ENCODE measurements at regions not wholly inside any gene's neighbourhood (a gene's known extent, or its start where the extent isn't known, plus 50 kb on each side); places are given as distances from the start of the nearest gene placed in this dataset.

- intact Hi-C loops (cut with micrococcal nuclease), result no loop called here
- WGBS (ENCODE audit: insufficient coverage), result 54% methylated on average over 4 of the region's 4 CpGs
- peaks cover 0 to 3% of the 10 kb centered on the region in 2 donors for H3K9me3 Mint-ChIP-seq
- TF ChIP-seq CTCF (IDR thresholded peaks at IDR 0.05), result no peak
- ATAC-seq, result no peak
- H3K4me3 Mint-ChIP-seq, result no peak overlapping the region
- Histone ChIP-seq H3K27ac (ENCODE audit: low read length) (no peak overlapping the region), H3K4me3 (ENCODE audit: low read length) (no peak overlapping the region), H3K36me3 (ENCODE audit: control insufficient read depth, insufficient read depth, low read length) (no peaks in the 10 kb centered on the region), H3K27me3 (ENCODE audit: control insufficient read depth, insufficient read depth, low read length) (no peaks in the 10 kb centered on the region), H3K4me1 (ENCODE audit: control insufficient read depth, insufficient read depth, low read length) (no peaks in the 10 kb centered on the region), H3K9me3 (ENCODE audit: control insufficient read depth, insufficient read depth, low read length) (no peaks in the 10 kb centered on the region)
- H3K36me3 Mint-ChIP-seq, result no peaks in the 10 kb centered on the region
- no peaks in the 10 kb centered on the region for H3K4me1 Mint-ChIP-seq
- H3K27ac Mint-ChIP-seq, result no peak overlapping the region
- H3K27me3 Mint-ChIP-seq (ENCODE audit: low read depth in 2 of 2), result peaks cover 9 to 25% of the 10 kb centered on the region in 2 donors
- DNase-seq, result no peak
Measured at GRCh38 chr17:14672830-14673229, 371.9 kb downstream of the HS3ST3B1 start.

GRCh38 chr17:14670861-14671260 lies 370.0 kb downstream of the HS3ST3B1 start:
- DNase-seq (no peak), ATAC-seq (no peak)
- H3K4me3 ChIP-seq (ENCODE audit: low read length), result no peak overlapping the region
- no peak for TF ChIP-seq CTCF (IDR thresholded peaks at IDR 0.05)
- Mint-ChIP-seq H3K36me3 (no peaks in the 10 kb centered on the region), H3K4me1 (no peaks in the 10 kb centered on the region), H3K27ac (no peak overlapping the region), H3K4me3 (no peak overlapping the region), H3K9me3 (no peaks in the 10 kb centered on the region), H3K27me3 (ENCODE audit: low read depth in 2 of 2) (peaks cover 18 to 33% of the 10 kb centered on the region in 2 donors)
- H3K27me3 ChIP-seq (ENCODE audit: control insufficient read depth, insufficient read depth, low read length), result no peaks in the 10 kb centered on the region
- WGBS (ENCODE audit: insufficient coverage), result 95% methylated on average over 1 of the region's 1 CpG
- no peaks in the 10 kb centered on the region for H3K36me3 ChIP-seq (ENCODE audit: control insufficient read depth, insufficient read depth, low read length)
- no peak overlapping the region for H3K27ac ChIP-seq (ENCODE audit: low read length)
- no peaks in the 10 kb centered on the region for H3K4me1 ChIP-seq (ENCODE audit: control insufficient read depth, insufficient read depth, low read length)
- no peaks in the 10 kb centered on the region for H3K9me3 ChIP-seq (ENCODE audit: control insufficient read depth, insufficient read depth, low read length)
- intact Hi-C loops (cut with micrococcal nuclease), result no loop called here

- no peak overlapping the region for H3K4me3 Mint-ChIP-seq
- H3K4me3 ChIP-seq (ENCODE audit: low read length), result no peak overlapping the region
- H3K36me3 ChIP-seq (ENCODE audit: control insufficient read depth, insufficient read depth, low read length), result no peaks in the 10 kb centered on the region
- no peak overlapping the region for H3K27ac Mint-ChIP-seq
- peaks cover 17 to 21% of the 10 kb centered on the region in 2 donors for H3K27me3 Mint-ChIP-seq (ENCODE audit: low read depth in 2 of 2)
- DNase-seq, result no peak
- H3K36me3 Mint-ChIP-seq, result no peaks in the 10 kb centered on the region
- H3K4me1 ChIP-seq (ENCODE audit: control insufficient read depth, insufficient read depth, low read length), result no peaks in the 10 kb centered on the region
- no peaks in the 10 kb centered on the region for H3K4me1 Mint-ChIP-seq
- no peak for TF ChIP-seq CTCF (IDR thresholded peaks at IDR 0.05)
- intact Hi-C loops (cut with micrococcal nuclease), result no loop called here
- H3K9me3 Mint-ChIP-seq, result no peaks in the 10 kb centered on the region
- no peaks in the 10 kb centered on the region for H3K9me3 ChIP-seq (ENCODE audit: control insufficient read depth, insufficient read depth, low read length)
- no peak for ATAC-seq
- WGBS (ENCODE audit: insufficient coverage), result 85% methylated on average over 1 of the region's 4 CpGs
- no peaks in the 10 kb centered on the region for H3K27me3 ChIP-seq (ENCODE audit: control insufficient read depth, insufficient read depth, low read length)
- no peak overlapping the region for H3K27ac ChIP-seq (ENCODE audit: low read length)
Measured at GRCh38 chr17:14664511-14664910, 363.6 kb downstream of the HS3ST3B1 start.

- no peaks in the 10 kb centered on the region for H3K9me3 Mint-ChIP-seq
- H3K4me1 ChIP-seq (ENCODE audit: control insufficient read depth, insufficient read depth, low read length), result no peaks in the 10 kb centered on the region
- WGBS (ENCODE audit: insufficient coverage), result no CpG with 5 or more reads among the region's 1 CpG
- no peak for ATAC-seq
- TF ChIP-seq CTCF (IDR thresholded peaks at IDR 0.05), result no peak
- no peaks in the 10 kb centered on the region for H3K36me3 ChIP-seq (ENCODE audit: control insufficient read depth, insufficient read depth, low read length)
- intact Hi-C loops (cut with micrococcal nuclease), result no loop called here
- DNase-seq, result no peak
- no peak overlapping the region for H3K4me3 ChIP-seq (ENCODE audit: low read length)
- no peak overlapping the region for H3K4me3 Mint-ChIP-seq
- no peak overlapping the region for H3K27ac ChIP-seq (ENCODE audit: low read length)
- H3K27me3 ChIP-seq (ENCODE audit: control insufficient read depth, insufficient read depth, low read length), result no peaks in the 10 kb centered on the region
- H3K4me1 Mint-ChIP-seq, result no peaks in the 10 kb centered on the region
- peaks cover 16 to 36% of the 10 kb centered on the region in 2 donors for H3K27me3 Mint-ChIP-seq (ENCODE audit: low read depth in 2 of 2)
- H3K9me3 ChIP-seq (ENCODE audit: control insufficient read depth, insufficient read depth, low read length), result no peaks in the 10 kb centered on the region
- H3K27ac Mint-ChIP-seq, result no peak overlapping the region
- no peaks in the 10 kb centered on the region for H3K36me3 Mint-ChIP-seq
Measured at GRCh38 chr17:14641117-14641516, 340.2 kb downstream of the HS3ST3B1 start.

All from natural killer cell (primary cell).